Fibroblast of lung (primary cell): ENCODE measurements at regions not wholly inside any gene's neighbourhood (a gene's known extent, or its start where the extent isn't known, plus 50 kb on each side); places are given as distances from the start of the nearest gene placed in this dataset.

Source experiments
- DNase-seq, 2 donors: peaks; one replicate each; pipeline versions ENCODE4 v3.0.0 to v3.0.0-alpha.2; 2010; ENCODE audit warnings: low read depth in 2 of 2
- H2AFZ ChIP-seq: 2 replicates; pipeline ENCODE4 v1.5.1; 2012; ENCODE audit warnings: low read length, control low read depth, inconsistent platforms
- H3K27ac ChIP-seq: 2 replicates; pipeline ENCODE4 v1.5.1; 2011; ENCODE audit warnings: low read length, control low read depth; ENCODE audit not compliant: insufficient read depth
- H3K27me3 ChIP-seq: 2 replicates; pipeline ENCODE4 v1.5.1; 2011; ENCODE audit warnings: mild to moderate bottlenecking, low read length; ENCODE audit not compliant: control insufficient read depth, insufficient read depth
- H3K36me3 ChIP-seq: 2 replicates; pipeline ENCODE4 v1.5.1; 2011; ENCODE audit warnings: low read length; ENCODE audit not compliant: control insufficient read depth, insufficient read depth
- H3K4me1 ChIP-seq: 2 replicates; pipeline ENCODE4 v1.5.1; 2011; ENCODE audit warnings: low read length; ENCODE audit not compliant: control insufficient read depth, insufficient read depth; ENCODE audit errors: extremely low read depth
- H3K4me2 ChIP-seq: 2 replicates; pipeline ENCODE4 v1.5.1; 2011; ENCODE audit warnings: low read length, control low read depth; ENCODE audit not compliant: insufficient read depth; ENCODE audit errors: extremely low read depth
- H3K4me3 ChIP-seq, 4 experiments: fragments of 200-600 bp in 1 of 4; sonication (generic) in 1 of 4; replicated peaks in 1 of 4; 2 replicates each; pipeline ENCODE4 v1.5.1; 2011 to 2016; ENCODE audit warnings: low read length in 4 of 4, low read depth in 3 of 4, mild to moderate bottlenecking in 3 of 4, control low read depth in 2 of 4, inconsistent platforms in 1 of 4, mixed read lengths in 1 of 4; ENCODE audit not compliant: insufficient read depth in 1 of 4; ENCODE audit errors: control extremely low read depth in 1 of 4
- H3K79me2 ChIP-seq: 2 replicates; pipeline ENCODE4 v1.5.1; 2012; ENCODE audit warnings: mild to moderate bottlenecking, low read length, inconsistent platforms; ENCODE audit not compliant: control insufficient read depth, insufficient read depth
- H3K9ac ChIP-seq: 2 replicates; pipeline ENCODE4 v1.5.1; 2011; ENCODE audit warnings: mild to moderate bottlenecking, low read length, control low read depth; ENCODE audit not compliant: insufficient read depth
- H3K9me3 ChIP-seq: 2 replicates; pipeline ENCODE4 v1.5.1; 2012; ENCODE audit warnings: low read depth, low read length; ENCODE audit not compliant: control insufficient read depth, insufficient read depth
- H4K20me1 ChIP-seq: 2 replicates; pipeline ENCODE4 v1.5.1; 2011; ENCODE audit warnings: low read length; ENCODE audit not compliant: control insufficient read depth, insufficient read depth; ENCODE audit errors: extremely low read depth
- CTCF ChIP-seq, 2 donors: IDR thresholded peaks in 1 of 2; conservative IDR thresholded peaks in 1 of 2; 1 replicate in 1 of 2; 2 replicates in 1 of 2; pipeline ENCODE4 v1.5.1; 2011 to 2012; ENCODE audit warnings: low read length in 2 of 2, control low read depth in 1 of 2, inconsistent platforms in 1 of 2, low read depth in 1 of 2, mild to moderate bottlenecking in 1 of 2
- EZH2 ChIP-seq: IDR thresholded peaks from 2 replicates; pipeline ENCODE4 v1.5.1; 2012; ENCODE audit warnings: low read length, control low read depth, mild to moderate bottlenecking; ENCODE audit errors: missing control alignments

GRCh38 chr4:11616856-11617255 lies 188.2 kb upstream of the HS3ST1 start:
- H3K9me3 ChIP-seq = no peaks in the 10 kb centered on the region
- no peak overlapping the region for H3K9ac ChIP-seq
- H4K20me1 ChIP-seq = no peaks in the 10 kb centered on the region
- no peak for DNase-seq
- H3K36me3 ChIP-seq = no peaks in the 10 kb centered on the region
- H3K4me2 ChIP-seq = no peak overlapping the region
- no peak overlapping the region for H3K27ac ChIP-seq
- no peak overlapping the region for H2AFZ ChIP-seq
- no peaks in the 10 kb centered on the region for H3K27me3 ChIP-seq
- H3K4me1 ChIP-seq = no peaks in the 10 kb centered on the region
- no peak for TF ChIP-seq EZH2
- TF ChIP-seq CTCF (conservative IDR thresholded peaks at IDR 0.05 in 1 of 2, IDR thresholded peaks at IDR 0.05 in 1 of 2; ENCODE audit: low read depth in 1 of 2, low read length in 2 of 2) = no peak
- H3K79me2 ChIP-seq = no peaks in the 10 kb centered on the region
- H3K4me3 ChIP-seq = no peak overlapping the region

- no peaks in the 10 kb centered on the region for H3K79me2 ChIP-seq
- H4K20me1 ChIP-seq = no peaks in the 10 kb centered on the region
- H3K27ac ChIP-seq = no peak overlapping the region
- no peak overlapping the region for H3K9ac ChIP-seq
- no peaks in the 10 kb centered on the region for H3K9me3 ChIP-seq
- TF ChIP-seq CTCF (conservative IDR thresholded peaks at IDR 0.05 in 1 of 2, IDR thresholded peaks at IDR 0.05 in 1 of 2; ENCODE audit: low read depth in 1 of 2, low read length in 2 of 2) (no peak), EZH2 (no peak)
- no peaks in the 10 kb centered on the region for H3K4me1 ChIP-seq
- no peaks in the 10 kb centered on the region for H3K27me3 ChIP-seq
- no peak for DNase-seq
- H2AFZ ChIP-seq = no peak overlapping the region
- H3K36me3 ChIP-seq = no peaks in the 10 kb centered on the region
- H3K4me3 ChIP-seq = no peak overlapping the region
- no peak overlapping the region for H3K4me2 ChIP-seq
Measured at GRCh38 chr4:11615601-11616000, 186.9 kb upstream of the HS3ST1 start.

GRCh38 chr4:11614426-11614825 lies 185.7 kb upstream of the HS3ST1 start:
- H3K79me2 ChIP-seq = no peaks in the 10 kb centered on the region
- H2AFZ ChIP-seq = no peak overlapping the region
- H3K4me3 ChIP-seq = no peak overlapping the region
- H3K27ac ChIP-seq = no peak overlapping the region
- H3K4me1 ChIP-seq = no peaks in the 10 kb centered on the region
- TF ChIP-seq CTCF (conservative IDR thresholded peaks at IDR 0.05 in 1 of 2, IDR thresholded peaks at IDR 0.05 in 1 of 2; ENCODE audit: low read depth in 1 of 2, low read length in 2 of 2) (no peak), EZH2 (no peak)
- no peaks in the 10 kb centered on the region for H4K20me1 ChIP-seq
- no peaks in the 10 kb centered on the region for H3K9me3 ChIP-seq
- H3K36me3 ChIP-seq = no peaks in the 10 kb centered on the region
- no peaks in the 10 kb centered on the region for H3K27me3 ChIP-seq
- no peak overlapping the region for H3K4me2 ChIP-seq
- peak in 1 of 2 donors; percentile 59 for DNase-seq
- no peak overlapping the region for H3K9ac ChIP-seq
